ENCODE measurements at regions not wholly inside any gene's neighbourhood (a gene's known extent, or its start where the extent isn't known, plus 50 kb on each side); places are given as distances from the start of the nearest gene placed in this dataset.
A peak's percentile ranks its signal among the peaks of the same experiment; 100 is the strongest.

DNA sequence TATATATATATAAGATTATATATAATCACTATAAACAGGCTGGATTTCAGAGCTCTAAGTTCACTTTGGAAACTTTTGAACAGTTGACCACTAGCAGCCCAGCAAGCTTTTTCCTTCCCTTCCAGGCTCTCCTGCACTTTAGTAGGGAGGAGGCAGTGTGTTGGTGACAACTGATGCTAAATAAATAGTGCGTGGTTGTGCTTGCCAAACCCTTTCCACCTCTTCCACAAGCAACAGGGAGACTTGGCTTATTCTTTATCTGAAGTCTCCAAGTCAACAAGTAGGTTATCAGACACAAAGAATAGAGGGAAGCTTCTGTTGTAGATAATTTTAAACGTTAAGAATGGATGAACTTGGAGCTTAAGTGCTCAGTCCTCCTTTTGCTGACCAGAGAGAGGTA is 408.2 kb upstream of the HNRNPA3 start:
- Histone ChIP-seq H3K4me3 (ENCODE audit: low read depth, low read length, poor library complexity, severe bottlenecking) (no peak overlapping the region), H3K9me3 (ENCODE audit: low read length) (no peaks in the 10 kb centered on the region), H3K4me2 (ENCODE audit: low read length) (no peak overlapping the region), H3K79me2 (ENCODE audit: insufficient read depth, low read depth, low read length) (no peaks in the 10 kb centered on the region), H3K4me1 (ENCODE audit: insufficient read depth, low read length, poor library complexity, severe bottlenecking) (peaks cover 7% of the 10 kb centered on the region), H3K36me3 (ENCODE audit: insufficient read depth, low read length) (no peaks in the 10 kb centered on the region), H3K27ac (ENCODE audit: low read depth, low read length, poor library complexity, severe bottlenecking) (no peak overlapping the region), H4K20me1 (ENCODE audit: insufficient read depth, low read length) (no peaks in the 10 kb centered on the region), H3K9me2 (ENCODE audit: insufficient read depth, low read length) (no peaks in the 10 kb centered on the region), H2AFZ (ENCODE audit: low read length) (no peak overlapping the region)
- intact Hi-C loops (cut with micrococcal nuclease; ENCODE audit: unreplicated experiment): no loop called here
- no TSS peak for BruUV-seq (replicated peaks)
- no peak for TF ChIP-seq EZH2phosphoT487 (IDR thresholded peaks at IDR 0.05; ENCODE audit: borderline replicate concordance, low read depth, low read length)
- TF ChIP-seq, protein P1, sequence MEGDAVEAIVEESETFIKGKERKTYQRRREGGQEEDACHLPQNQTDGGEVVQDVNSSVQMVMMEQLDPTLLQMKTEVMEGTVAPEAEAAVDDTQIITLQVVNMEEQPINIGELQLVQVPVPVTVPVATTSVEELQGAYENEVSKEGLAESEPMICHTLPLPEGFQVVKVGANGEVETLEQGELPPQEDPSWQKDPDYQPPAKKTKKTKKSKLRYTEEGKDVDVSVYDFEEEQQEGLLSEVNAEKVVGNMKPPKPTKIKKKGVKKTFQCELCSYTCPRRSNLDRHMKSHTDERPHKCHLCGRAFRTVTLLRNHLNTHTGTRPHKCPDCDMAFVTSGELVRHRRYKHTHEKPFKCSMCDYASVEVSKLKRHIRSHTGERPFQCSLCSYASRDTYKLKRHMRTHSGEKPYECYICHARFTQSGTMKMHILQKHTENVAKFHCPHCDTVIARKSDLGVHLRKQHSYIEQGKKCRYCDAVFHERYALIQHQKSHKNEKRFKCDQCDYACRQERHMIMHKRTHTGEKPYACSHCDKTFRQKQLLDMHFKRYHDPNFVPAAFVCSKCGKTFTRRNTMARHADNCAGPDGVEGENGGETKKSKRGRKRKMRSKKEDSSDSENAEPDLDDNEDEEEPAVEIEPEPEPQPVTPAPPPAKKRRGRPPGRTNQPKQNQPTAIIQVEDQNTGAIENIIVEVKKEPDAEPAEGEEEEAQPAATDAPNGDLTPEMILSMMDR (conservative IDR thresholded peaks at IDR 0.05; ENCODE audit: low read length): no peak
- DNase-seq (ENCODE audit: low spot score): no peak
- POLR2A ChIA-PET: interaction anchor here (0.5 to 1.7 kb wide), 6 partner anchors 8 to 1147 kb away, joined by 3 to 10 read pairs (median 3); no protein-coding TSS in a partner anchor
- CTCF ChIA-PET (ENCODE audit: unreplicated experiment): no interaction called here

DNA sequence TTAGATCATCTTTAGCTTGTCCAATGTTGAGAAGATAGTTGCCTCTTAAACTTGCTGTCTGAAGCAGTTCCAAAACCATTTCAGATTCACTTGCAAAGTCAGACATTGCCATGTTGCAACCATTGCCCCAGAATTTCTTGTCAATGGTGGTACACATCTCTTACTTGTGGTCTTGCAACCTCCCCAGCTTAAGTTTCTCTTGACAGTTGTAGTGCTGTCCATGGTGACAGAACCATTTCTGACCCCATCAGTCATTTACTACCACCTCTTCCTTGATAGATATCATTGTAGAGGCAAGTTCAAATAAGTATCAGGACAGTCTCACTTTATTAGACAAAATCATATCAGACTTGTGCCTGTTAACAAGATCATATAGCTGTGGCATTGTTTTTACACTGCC is 407.2 kb upstream of the HNRNPA3 start:
- Histone ChIP-seq H3K4me1 (ENCODE audit: insufficient read depth, low read length, poor library complexity, severe bottlenecking) (peaks cover 7% of the 10 kb centered on the region), H3K9me3 (ENCODE audit: low read length) (no peaks in the 10 kb centered on the region), H3K4me3 (ENCODE audit: low read depth, low read length, poor library complexity, severe bottlenecking) (no peak overlapping the region), H4K20me1 (ENCODE audit: insufficient read depth, low read length) (no peaks in the 10 kb centered on the region), H3K36me3 (ENCODE audit: insufficient read depth, low read length) (no peaks in the 10 kb centered on the region), H2AFZ (ENCODE audit: low read length) (no peak overlapping the region), H3K9me2 (ENCODE audit: insufficient read depth, low read length) (no peaks in the 10 kb centered on the region), H3K79me2 (ENCODE audit: insufficient read depth, low read depth, low read length) (no peaks in the 10 kb centered on the region), H3K4me2 (ENCODE audit: low read length) (no peak overlapping the region), H3K27ac (ENCODE audit: low read depth, low read length, poor library complexity, severe bottlenecking) (no peak overlapping the region)
- TF ChIP-seq, protein P1 (conservative IDR thresholded peaks at IDR 0.05; ENCODE audit: low read length): no peak
- no peak for TF ChIP-seq EZH2phosphoT487 (IDR thresholded peaks at IDR 0.05; ENCODE audit: borderline replicate concordance, low read depth, low read length)
- CTCF ChIA-PET (ENCODE audit: unreplicated experiment): no interaction called here
- no peak for DNase-seq (ENCODE audit: low spot score)
- intact Hi-C loops (cut with micrococcal nuclease; ENCODE audit: unreplicated experiment): no loop called here
- POLR2A ChIA-PET: no interaction called here
- no TSS peak for BruUV-seq (replicated peaks)

DNA sequence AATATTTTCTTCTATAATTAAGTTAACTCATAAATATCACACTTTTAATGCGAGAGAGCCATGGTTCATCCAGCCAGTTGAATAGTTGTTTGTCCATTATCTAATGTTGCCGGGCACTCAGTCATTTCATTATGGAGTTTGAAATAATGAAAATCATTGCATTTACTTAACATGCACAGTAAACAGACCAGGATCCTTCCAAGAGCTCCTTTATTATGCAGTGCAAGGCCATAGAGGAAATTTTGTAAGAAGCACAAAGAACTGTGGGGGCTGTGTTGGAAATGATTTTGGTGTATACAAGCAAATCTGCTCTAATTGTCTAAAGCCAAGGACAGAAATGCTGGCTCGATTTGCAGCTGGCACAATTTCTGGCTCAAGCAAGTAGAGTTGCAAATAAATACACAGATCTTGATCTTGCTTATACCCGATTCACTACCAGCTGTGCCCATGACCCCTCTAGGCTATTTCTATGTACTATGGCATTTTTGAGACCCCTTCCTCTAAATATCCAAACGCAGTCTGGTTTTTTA is 400.3 kb upstream of the HNRNPA3 start:
- H2AFZ ChIP-seq (ENCODE audit: low read length): peak overlapping the region; percentile 72; the same call in 1 of the 2 replicates
- H4K20me1 ChIP-seq (ENCODE audit: insufficient read depth, low read length): no peaks in the 10 kb centered on the region
- H3K4me2 ChIP-seq (ENCODE audit: low read length): no peak overlapping the region
- POLR2A ChIA-PET: interaction anchor here (0.7 to 1.4 kb wide), 2 partner anchors 9 to 449 kb away, joined by 3 to 6 read pairs; no protein-coding TSS in a partner anchor
- no peak overlapping the region for H3K4me3 ChIP-seq (ENCODE audit: low read depth, low read length, poor library complexity, severe bottlenecking)
- DNase-seq (ENCODE audit: low spot score): no peak
- CTCF ChIA-PET (ENCODE audit: unreplicated experiment): no interaction called here
- TF ChIP-seq, protein P1 (conservative IDR thresholded peaks at IDR 0.05; ENCODE audit: low read length): no peak
- TF ChIP-seq EZH2phosphoT487 (IDR thresholded peaks at IDR 0.05; ENCODE audit: borderline replicate concordance, low read depth, low read length): no peak
- no peaks in the 10 kb centered on the region for H3K9me2 ChIP-seq (ENCODE audit: insufficient read depth, low read length)
- intact Hi-C loops (cut with micrococcal nuclease; ENCODE audit: unreplicated experiment): loop anchor here (5.0 kb wide), 2 partner anchors 160 to 335 kb away; no protein-coding TSS in a partner anchor
- no peaks in the 10 kb centered on the region for H3K9me3 ChIP-seq (ENCODE audit: low read length)
- H3K27ac ChIP-seq (ENCODE audit: low read depth, low read length, poor library complexity, severe bottlenecking): no peak overlapping the region
- H3K36me3 ChIP-seq (ENCODE audit: insufficient read depth, low read length): no peaks in the 10 kb centered on the region
- peaks cover 17% of the 10 kb centered on the region for H3K4me1 ChIP-seq (ENCODE audit: insufficient read depth, low read length, poor library complexity, severe bottlenecking)
- BruUV-seq (replicated peaks): no TSS peak
- H3K79me2 ChIP-seq (ENCODE audit: insufficient read depth, low read depth, low read length): no peaks in the 10 kb centered on the region
